Smooth muscle cell of the brain vasculature (primary cell): ENCODE measurements at regions not wholly inside any gene's neighbourhood (a gene's known extent, or its start where the extent isn't known, plus 50 kb on each side); places are given as distances from the start of the nearest gene placed in this dataset.

Experiments
- DNase-seq: peaks from one replicate; pipeline ENCODE4 v3.0.0-alpha.2; 2012; ENCODE audit warnings: low read depth, low spot score

GRCh38 chr11:123258877-123259276 is 63.8 kb upstream of the CLMP start:
- DNase-seq = no peak

GRCh38 chr11:123257370-123257769 is 62.3 kb upstream of the CLMP start:
- DNase-seq = no peak

- no peak for DNase-seq
These were observed 60.9 kb upstream of the CLMP start for GRCh38 chr11:123255909-123256308.

GRCh38 chr11:123254357-123254756 is 59.3 kb upstream of the CLMP start:
- DNase-seq = no peak

GRCh38 chr11:123253911-123254310 is 58.9 kb upstream of the CLMP start:
- DNase-seq = no peak

GRCh38 chr11:123253223-123253622 is 58.2 kb upstream of the CLMP start:
- no peak for DNase-seq

- no peak for DNase-seq
These were observed 56.8 kb upstream of the CLMP start for GRCh38 chr11:123251657-123252344.

- no peak for DNase-seq
These were observed 56.0 kb upstream of the CLMP start for GRCh38 chr11:123250892-123251656.

- no peak for DNase-seq
These were observed 54.3 kb upstream of the CLMP start for GRCh38 chr11:123249354-123249753.

- no peak for DNase-seq
These were observed 52.8 kb upstream of the CLMP start for GRCh38 chr11:123247813-123248379.

GRCh38 chr11:123247496-123247799 is 52.4 kb upstream of the CLMP start:
- no peak for DNase-seq

GRCh38 chr11:123246749-123247495 is 51.9 kb upstream of the CLMP start:
- peak; percentile 56 for DNase-seq

- no peak for DNase-seq
These were observed 50.5 kb upstream of the CLMP start for GRCh38 chr11:123245567-123245966.
